Left lung (tissue), 4 donors: ENCODE measurements at regions not wholly inside any gene's neighbourhood (a gene's known extent, or its start where the extent isn't known, plus 50 kb on each side); places are given as distances from the start of the nearest gene placed in this dataset.
"Not testable (repeated sequence)": the region's sequence is repeated elsewhere in the genome, so short reads cannot be mapped to it uniquely, and the experiment has no call there.

Source experiments
- ATAC-seq: fragments of 200-7000 bp; cut with Tn5 transposase; one replicate; pipeline ENCODE4 v1.9.1; 2020; ENCODE audit warnings: moderate library complexity
- DNase-seq, 4 donors: peaks; one replicate each; pipeline ENCODE4 v3.0.0-alpha.2; 2013 to 2020
- H3K27ac ChIP-seq, 2 donors: fragments of 200-600 bp; sonication (generic) in 1 of 2; one replicate each; pipeline versions ENCODE4 v1.5.0 to v1.8.0; 2020 to 2021
- H3K27me3 ChIP-seq, 2 donors: fragments of 200-600 bp; sonication (generic) in 1 of 2; one replicate each; pipeline versions ENCODE4 v1.5.0 to v1.8.0; 2020 to 2021
- H3K36me3 ChIP-seq, 2 donors: fragments of 200-600 bp; sonication (generic) in 1 of 2; one replicate each; pipeline versions ENCODE4 v1.5.0 to v1.8.0; 2020 to 2021
- H3K4me1 ChIP-seq, 2 donors: fragments of 200-600 bp; one replicate each; pipeline ENCODE4 v1.8.0; 2021
- H3K4me3 ChIP-seq, 2 donors: fragments of 200-600 bp; sonication (generic) in 1 of 2; one replicate each; pipeline versions ENCODE4 v1.5.0 to v1.8.0; 2020 to 2021; ENCODE audit warnings: mild to moderate bottlenecking in 1 of 2
- H3K9me3 ChIP-seq, 2 donors: fragments of 200-600 bp; sonication (generic) in 1 of 2; one replicate each; pipeline versions ENCODE4 v1.5.0 to v1.8.0; 2020 to 2021
- intact Hi-C, 2 donors: fragments of 100-400 bp; cut with DNase I; formaldehyde crosslinking; loops; one replicate each; pipeline versions ENCODE4 v1.11.2 to v1.14.2; 2022
- TF ChIP-seq, protein P1 (sequence below), 2 donors: fragments of 200-600 bp; sonication (generic) in 1 of 2; IDR thresholded peaks; one replicate each; pipeline versions ENCODE4 v1.5.0 to v1.8.0; 2021; ENCODE audit warnings: antibody characterized with exemption in 2 of 2
- donor health status: DM: no; HTN: yes; CAD: no.
- donor health status: DM: no; HTN: no; CAD: no.

DNA sequence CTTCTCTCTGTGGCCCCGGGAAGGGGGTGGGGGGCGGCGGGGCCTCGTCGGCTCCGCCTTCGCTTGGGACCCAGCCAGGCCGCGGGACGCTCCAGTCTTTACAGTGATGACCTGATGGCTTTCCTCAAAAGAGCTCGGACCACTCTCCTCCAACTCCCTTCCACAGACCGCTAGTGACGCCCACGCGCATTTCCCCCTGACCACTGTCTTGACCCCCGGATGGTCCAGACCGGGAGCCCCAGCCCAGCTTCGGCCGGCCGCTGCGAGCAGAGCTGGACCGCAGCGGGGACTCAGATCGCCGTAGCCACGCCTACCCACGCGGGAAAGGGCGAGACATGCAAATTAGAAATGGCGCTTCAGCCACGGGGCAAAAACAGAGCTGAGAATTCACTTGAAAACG, 81.6 kb upstream of the RNU2-1 start:
- H3K27ac ChIP-seq = no peak overlapping the region
- intact Hi-C loops = loop anchor here in 1 of 2 donors (10.0 kb wide), 1 partner anchor 291 kb away; the partner anchor contains the start of genes RND2 and VAT1
- no peaks in the 10 kb centered on the region for H3K27me3 ChIP-seq
- H3K4me3 ChIP-seq = no peak overlapping the region
- peaks cover 0 to 4% of the 10 kb centered on the region in 2 donors for H3K9me3 ChIP-seq
- ATAC-seq = no peak
- no peaks in the 10 kb centered on the region for H3K4me1 ChIP-seq
- TF ChIP-seq, protein P1, sequence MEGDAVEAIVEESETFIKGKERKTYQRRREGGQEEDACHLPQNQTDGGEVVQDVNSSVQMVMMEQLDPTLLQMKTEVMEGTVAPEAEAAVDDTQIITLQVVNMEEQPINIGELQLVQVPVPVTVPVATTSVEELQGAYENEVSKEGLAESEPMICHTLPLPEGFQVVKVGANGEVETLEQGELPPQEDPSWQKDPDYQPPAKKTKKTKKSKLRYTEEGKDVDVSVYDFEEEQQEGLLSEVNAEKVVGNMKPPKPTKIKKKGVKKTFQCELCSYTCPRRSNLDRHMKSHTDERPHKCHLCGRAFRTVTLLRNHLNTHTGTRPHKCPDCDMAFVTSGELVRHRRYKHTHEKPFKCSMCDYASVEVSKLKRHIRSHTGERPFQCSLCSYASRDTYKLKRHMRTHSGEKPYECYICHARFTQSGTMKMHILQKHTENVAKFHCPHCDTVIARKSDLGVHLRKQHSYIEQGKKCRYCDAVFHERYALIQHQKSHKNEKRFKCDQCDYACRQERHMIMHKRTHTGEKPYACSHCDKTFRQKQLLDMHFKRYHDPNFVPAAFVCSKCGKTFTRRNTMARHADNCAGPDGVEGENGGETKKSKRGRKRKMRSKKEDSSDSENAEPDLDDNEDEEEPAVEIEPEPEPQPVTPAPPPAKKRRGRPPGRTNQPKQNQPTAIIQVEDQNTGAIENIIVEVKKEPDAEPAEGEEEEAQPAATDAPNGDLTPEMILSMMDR (IDR thresholded peaks at IDR 0.05) = no peak
- DNase-seq = no peak
- H3K36me3 ChIP-seq = no peaks in the 10 kb centered on the region

DNA sequence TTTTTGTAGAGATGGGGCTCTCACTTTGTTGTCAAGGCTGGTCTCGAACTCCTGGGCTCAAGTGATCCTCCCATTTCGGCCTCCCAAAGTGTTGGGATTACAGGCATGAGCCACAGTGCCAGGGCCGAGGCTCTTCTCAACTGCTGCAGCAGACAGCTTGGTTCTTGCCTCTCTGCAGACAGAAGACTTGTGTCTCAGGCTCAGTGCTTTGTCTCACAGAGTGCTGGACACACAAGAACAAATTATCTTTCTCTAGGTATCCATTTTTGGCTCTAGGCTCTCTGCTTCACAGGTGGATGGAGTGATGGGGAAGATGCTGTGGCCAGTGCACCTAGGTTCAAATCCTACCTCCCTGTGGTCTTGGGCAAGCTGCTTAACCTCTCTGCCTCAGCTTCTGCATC, 80.8 kb upstream of the RNU2-1 start:
- no peaks in the 10 kb centered on the region for H3K27me3 ChIP-seq
- intact Hi-C loops = loop anchor here in 1 of 2 donors (10.0 kb wide), 1 partner anchor 290 kb away; the partner anchor contains the start of genes RND2 and VAT1
- no peak overlapping the region for H3K4me3 ChIP-seq
- ATAC-seq = no peak
- peaks cover 0 to 2% of the 10 kb centered on the region in 2 donors for H3K9me3 ChIP-seq
- H3K27ac ChIP-seq = no peak overlapping the region
- H3K4me1 ChIP-seq = no peaks in the 10 kb centered on the region
- no peaks in the 10 kb centered on the region for H3K36me3 ChIP-seq
- DNase-seq = peak in 1 of 4 donors; percentile 25
- TF ChIP-seq, protein P1 (IDR thresholded peaks at IDR 0.05) = no peak

DNA sequence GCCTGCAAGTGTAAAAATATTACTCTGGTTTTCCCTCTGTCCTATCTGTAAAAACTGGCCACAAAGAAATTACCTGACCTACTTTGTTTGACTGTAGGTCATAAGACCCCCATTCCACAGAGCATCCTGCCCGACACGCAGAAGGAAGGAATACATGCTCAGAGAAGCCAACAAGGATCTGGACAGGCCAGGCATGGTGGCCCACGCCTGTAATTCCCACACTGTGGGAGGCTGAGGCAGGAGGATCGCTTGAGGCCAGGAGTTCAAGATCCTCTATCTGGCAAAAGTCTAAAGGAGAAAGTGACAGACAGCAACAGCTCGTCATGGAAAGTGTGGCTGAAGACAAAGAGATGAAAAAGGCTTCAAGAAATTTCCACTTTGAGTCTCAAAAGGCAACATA, 78.2 kb upstream of the RNU2-1 start:
- ATAC-seq (no peak), DNase-seq (peak in 1 of 4 donors; percentile 23)
- Histone ChIP-seq H3K27me3 (no peaks in the 10 kb centered on the region), H3K4me1 (no peaks in the 10 kb centered on the region), H3K27ac (no peak overlapping the region), H3K4me3 (no peak overlapping the region), H3K36me3 (no peaks in the 10 kb centered on the region), H3K9me3 (no peaks in the 10 kb centered on the region)
- TF ChIP-seq, protein P1 (IDR thresholded peaks at IDR 0.05) = no peak
- intact Hi-C loops = loop anchor here in 1 of 2 donors (10.0 kb wide), 1 partner anchor 287 kb away; the partner anchor contains the start of genes RND2 and VAT1

DNA sequence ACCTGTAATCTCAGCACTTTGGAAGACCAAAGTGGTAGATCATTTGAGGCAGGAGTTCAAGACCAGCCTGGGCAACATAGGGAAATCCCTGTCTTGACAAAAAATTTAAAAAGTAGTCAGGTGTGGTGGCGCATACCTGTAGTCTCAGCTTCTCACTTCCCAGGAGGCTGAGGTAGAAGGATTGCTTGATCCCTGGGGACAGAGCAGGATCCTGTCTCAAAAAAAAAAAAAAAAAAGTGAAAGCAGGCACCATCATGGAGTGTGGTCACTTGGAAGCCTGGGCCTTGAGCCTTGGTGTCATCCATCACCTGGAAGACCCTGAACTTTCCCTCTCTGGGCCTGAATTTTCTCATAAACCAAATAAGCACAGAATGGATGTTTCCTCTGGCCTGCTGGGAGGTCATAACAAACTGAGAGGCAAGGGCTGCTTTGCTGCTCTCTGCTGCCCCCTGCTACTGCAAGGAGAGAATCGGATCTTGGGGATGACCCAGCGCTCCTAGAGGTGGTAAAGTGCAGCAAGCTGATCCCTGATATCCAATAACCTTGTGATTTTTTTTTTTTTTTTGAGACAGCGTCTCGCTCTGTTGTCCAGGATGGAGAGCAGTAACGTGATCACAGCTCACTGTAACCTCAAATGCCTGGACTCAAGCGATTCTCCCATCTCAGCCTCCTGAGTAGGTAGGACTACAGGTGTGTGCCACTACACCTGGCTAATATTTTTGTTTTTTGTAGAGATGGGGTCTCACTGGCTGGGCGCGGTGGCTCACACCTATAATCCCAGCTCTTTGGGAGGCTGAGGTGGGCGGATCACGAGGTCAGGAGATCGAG, 75.9 kb upstream of the RNU2-1 start:
- no peaks in the 10 kb centered on the region for H3K36me3 ChIP-seq
- H3K4me3 ChIP-seq = no peak overlapping the region
- H3K4me1 ChIP-seq = no peaks in the 10 kb centered on the region
- no peak for ATAC-seq
- TF ChIP-seq, protein P1 (IDR thresholded peaks at IDR 0.05) = no peak
- no peak overlapping the region for H3K27ac ChIP-seq
- DNase-seq = peak in 1 of 4 donors; percentile 5
- H3K27me3 ChIP-seq = no peaks in the 10 kb centered on the region
- intact Hi-C loops = loop anchor here in 1 of 2 donors (10.0 kb wide), 1 partner anchor 285 kb away; the partner anchor contains the start of genes RND2 and VAT1
- no peaks in the 10 kb centered on the region for H3K9me3 ChIP-seq

DNA sequence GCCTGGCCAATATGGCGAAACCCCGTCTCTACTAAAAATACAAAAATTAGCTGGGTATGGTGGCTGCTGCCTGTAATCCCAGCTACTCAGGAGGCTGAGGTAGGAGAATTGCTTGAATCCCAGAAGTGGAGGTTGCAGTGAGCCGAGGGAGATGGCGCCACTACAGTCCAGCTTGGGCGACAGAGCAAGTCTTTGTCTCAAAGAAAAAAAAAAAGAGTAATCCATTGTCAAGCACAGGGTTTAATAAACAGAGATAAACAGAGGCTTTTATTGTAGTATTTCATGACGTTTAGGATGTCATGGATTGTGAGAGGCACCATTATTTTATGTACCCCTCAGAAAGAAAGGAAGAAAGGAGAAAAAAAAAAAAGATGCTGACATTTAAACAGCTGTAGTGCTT, 75.2 kb upstream of the RNU2-1 start:
- intact Hi-C loops = no loop called here
- ATAC-seq = no peak

DNA sequence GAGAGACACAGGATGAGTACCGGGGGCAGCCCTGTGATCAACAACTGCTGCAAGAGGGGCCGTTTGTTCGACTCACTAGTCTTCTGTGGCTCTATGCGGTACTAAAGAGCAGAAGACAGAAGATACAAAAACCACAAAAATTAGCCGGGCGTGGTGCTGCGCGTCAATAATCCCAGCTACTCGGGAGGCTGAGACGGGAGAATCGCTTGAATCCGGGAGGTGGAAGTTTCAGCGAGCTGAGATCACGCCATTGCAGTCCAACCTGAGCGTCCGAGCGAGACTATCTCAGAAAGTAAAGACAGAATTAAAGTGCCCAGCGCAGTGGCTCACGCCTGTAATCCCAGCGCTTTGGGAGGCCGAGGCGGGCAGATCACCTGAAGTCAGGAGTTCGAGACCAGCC, 71.0 kb upstream of the RNU2-1 start:
- H3K36me3 ChIP-seq = not testable (repeated sequence)

More for the DNA sequence above, 75.2 kb upstream of the RNU2-1 start:
- Histone ChIP-seq H3K4me1 (no peaks in the 10 kb centered on the region), H3K27ac (no peak overlapping the region), H3K36me3 (no peaks in the 10 kb centered on the region), H3K9me3 (no peaks in the 10 kb centered on the region), H3K4me3 (no peak overlapping the region), H3K27me3 (no peaks in the 10 kb centered on the region)
- TF ChIP-seq, protein P1 (IDR thresholded peaks at IDR 0.05) = no peak
- DNase-seq = peak in 1 of 4 donors; percentile 4

DNA sequence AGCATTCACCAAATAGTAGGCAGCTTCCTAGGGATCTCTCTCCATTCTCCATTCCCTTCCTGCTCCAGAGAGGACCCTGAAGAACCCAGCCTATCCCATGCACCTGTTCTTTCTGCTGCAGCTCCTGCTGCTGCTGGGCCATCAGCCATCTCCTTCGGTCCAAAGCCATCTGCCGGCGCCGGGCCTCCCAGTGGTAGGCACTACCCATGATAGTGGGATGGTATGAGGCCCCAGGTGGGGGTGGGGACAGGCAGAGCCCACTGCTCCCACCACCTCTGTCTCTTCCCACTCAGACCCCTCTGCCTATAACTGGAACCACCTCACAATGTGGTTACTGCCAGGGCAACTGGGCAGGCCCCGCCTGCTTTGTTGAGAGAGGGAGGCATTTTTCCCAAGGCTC, 69.3 kb upstream of the RNU2-1 start:
- ATAC-seq, H3K4me3 ChIP-seq, H3K4me1 ChIP-seq, H3K36me3 ChIP-seq, H3K27ac ChIP-seq, H3K27me3 ChIP-seq, DNase-seq, H3K9me3 ChIP-seq, intact Hi-C loops: not testable (repeated sequence)

More for the DNA sequence above, 71.0 kb upstream of the RNU2-1 start:
- peak in 1 of 4 donors; percentile 5 for DNase-seq
- intact Hi-C loops, ATAC-seq, H3K9me3 ChIP-seq, H3K27me3 ChIP-seq, H3K4me3 ChIP-seq, H3K27ac ChIP-seq, H3K4me1 ChIP-seq: not testable (repeated sequence)
